Endothelial cell of umbilical vein (primary cell): ENCODE measurements at regions not wholly inside any gene's neighbourhood (a gene's known extent, or its start where the extent isn't known, plus 50 kb on each side); places are given as distances from the start of the nearest gene placed in this dataset.

Experiments used
- BruUV-seq: library from RNA; stranded (reverse); fragments of 400-500 nt; replicated peaks from 2 replicates; lab custom pipeline; 2021; lab: Mats Ljungman, UMichigan
- CTCF ChIA-PET: fragments of 300-600, 350-600 bp; sonication (Branson Sonifier 250); formaldehyde crosslinking; loops from one replicate; lab custom pipeline; 2021; ENCODE audit warnings: antibody characterized with exemption, inconsistent platforms; lab: Charles Lee
- POLR2A ChIA-PET: fragments of 300-600, 350-600 bp; sonication (Branson Sonifier 250); formaldehyde crosslinking; loops from one replicate; lab custom pipeline; 2021; ENCODE audit warnings: antibody characterized with exemption, inconsistent platforms; lab: Charles Lee
- DNase-seq: peaks from one replicate; pipeline ENCODE4 v3.0.0-alpha.2; 2011; ENCODE audit warnings: low read depth, low spot score
- FAIRE-seq: peaks from 2 replicates; lab custom pipeline; 2011; peaks lifted over from hg19 to GRCh38; lab: Jason Lieb, UNC
- H2AFZ ChIP-seq: 2 replicates; pipeline ENCODE4 v1.6.0; 2012; ENCODE audit warnings: low read depth, low read length, control low read depth, inconsistent platforms
- H3K27ac ChIP-seq: 2 replicates; pipeline ENCODE4 v1.5.1; 2011; ENCODE audit warnings: low read depth, mild to moderate bottlenecking, control low read depth, low read length, moderate library complexity; ENCODE audit not compliant: insufficient read depth
- H3K27me3 ChIP-seq, 2 experiments: 2 replicates each; pipeline versions ENCODE4 v1.6.0 to v1.6.1; 2011; ENCODE audit warnings: low read length in 2 of 2, mixed read lengths in 1 of 2; ENCODE audit not compliant: control insufficient read depth in 2 of 2, insufficient read depth in 2 of 2
- H3K36me3 ChIP-seq, 2 experiments: 2 replicates in 1 of 2; 3 replicates in 1 of 2; pipeline ENCODE4 v1.5.1; 2011; ENCODE audit warnings: low read length in 2 of 2, mild to moderate bottlenecking in 1 of 2, moderate library complexity in 1 of 2; ENCODE audit not compliant: control insufficient read depth in 2 of 2, insufficient read depth in 2 of 2; ENCODE audit errors: extremely low read depth in 1 of 2
- H3K4me1 ChIP-seq: 3 replicates; pipeline ENCODE4 v1.5.1; 2011; ENCODE audit warnings: mild to moderate bottlenecking, low read length; ENCODE audit not compliant: control insufficient read depth, insufficient read depth; ENCODE audit errors: extremely low read depth
- H3K4me2 ChIP-seq: 2 replicates; pipeline ENCODE4 v1.6.1; 2011; ENCODE audit warnings: low read length, control low read depth, mixed read lengths; ENCODE audit not compliant: insufficient read depth
- H3K4me3 ChIP-seq, 3 experiments: fragments of 200-600 bp in 1 of 3; sonication (generic), shearing (Covaris generic) in 1 of 3; replicated peaks in 1 of 3; 2 replicates each; pipeline ENCODE4 v1.5.1; 2011 to 2016; ENCODE audit warnings: control low read depth in 3 of 3, low read length in 3 of 3, mild to moderate bottlenecking in 2 of 3, inconsistent platforms in 1 of 3, low read depth in 1 of 3, moderate library complexity in 1 of 3; ENCODE audit not compliant: insufficient read depth in 1 of 3
- H3K79me2 ChIP-seq: 2 replicates; pipeline ENCODE4 v1.6.0; 2012; ENCODE audit warnings: low read length, inconsistent platforms; ENCODE audit not compliant: control insufficient read depth, insufficient read depth
- H3K9ac ChIP-seq: replicated peaks from 2 replicates; pipeline ENCODE3; 2011; ENCODE audit warnings: low read length, control low read depth; ENCODE audit not compliant: insufficient read depth; ENCODE audit errors: extremely low read depth
- H3K9me1 ChIP-seq: replicated peaks from 3 replicates; pipeline ENCODE4 v1.6.0; 2011; ENCODE audit warnings: mild to moderate bottlenecking, low read length; ENCODE audit not compliant: control insufficient read depth, insufficient read depth; ENCODE audit errors: extremely low read depth
- H3K9me3 ChIP-seq: replicated peaks from 2 replicates; pipeline ENCODE4 v1.5.1; 2012; ENCODE audit warnings: low read length, inconsistent platforms; ENCODE audit not compliant: control insufficient read depth, insufficient read depth
- H4K20me1 ChIP-seq: replicated peaks from 2 replicates; pipeline ENCODE3; 2011; ENCODE audit warnings: mild to moderate bottlenecking, low read length; ENCODE audit not compliant: control insufficient read depth, insufficient read depth; ENCODE audit errors: extremely low read depth
- CTCF ChIP-seq, 2 donors: IDR thresholded peaks; 1 replicate in 1 of 2; 2 replicates in 1 of 2; pipeline ENCODE4 v1.5.1; 2011; ENCODE audit warnings: low read length in 2 of 2, mild to moderate bottlenecking in 2 of 2, moderate library complexity in 2 of 2, control low read depth in 1 of 2, inconsistent platforms in 1 of 2, low read depth in 1 of 2; ENCODE audit not compliant: insufficient read depth in 1 of 2; ENCODE audit errors: extremely low read depth in 1 of 2
- EZH2 ChIP-seq: IDR thresholded peaks from 2 replicates; pipeline ENCODE4 v1.6.1; 2012; ENCODE audit warnings: borderline replicate concordance, low read depth, mild to moderate bottlenecking, moderate library complexity, low read length, inconsistent platforms; ENCODE audit not compliant: severe bottlenecking
- FOS ChIP-seq: IDR thresholded peaks from 2 replicates; pipeline ENCODE4 v1.6.1; 2011; ENCODE audit warnings: mild to moderate bottlenecking, low read length, moderate library complexity, borderline replicate concordance; ENCODE audit not compliant: insufficient read depth
- GATA2 ChIP-seq: IDR thresholded peaks from 2 replicates; pipeline ENCODE4 v1.7.0; 2011; ENCODE audit warnings: low read depth, mild to moderate bottlenecking, moderate library complexity, mixed read lengths, low read length; ENCODE audit not compliant: insufficient read length, insufficient read depth
- JUN ChIP-seq: IDR thresholded peaks from 2 replicates; pipeline ENCODE4 v1.6.1; 2011; ENCODE audit warnings: borderline replicate concordance, low read depth; ENCODE audit not compliant: insufficient read length, insufficient read depth
- MAX ChIP-seq: IDR thresholded peaks from 2 replicates; pipeline ENCODE4 v1.6.1; 2011; ENCODE audit not compliant: insufficient read depth, insufficient read length
- MYC ChIP-seq: IDR thresholded peaks from one replicate; pipeline ENCODE4 v1.6.1; 2011; ENCODE audit warnings: mild to moderate bottlenecking, low read depth, low read length
- POLR2A ChIP-seq: IDR thresholded peaks from 2 replicates; pipeline ENCODE4 v1.6.1; 2012; ENCODE audit warnings: low read depth, mild to moderate bottlenecking, control low read depth, low read length
- POLR2AphosphoS5 ChIP-seq: IDR thresholded peaks from 2 replicates; pipeline ENCODE4 v1.6.1; 2012; ENCODE audit warnings: low read depth, mild to moderate bottlenecking, control low read depth, low read length, moderate library complexity; ENCODE audit not compliant: insufficient read depth
- dilution Hi-C: fragments of 300-500 bp; cut with MboI; formaldehyde crosslinking; loops from one replicate; pipeline ENCODE4 v1.15.0; 2019; ENCODE audit warnings: low sequenced_read_pairs; ENCODE audit not compliant: extremely low pct_ligation_motif_present
- intact Hi-C: fragments of 100-400 bp; cut with micrococcal nuclease; formaldehyde crosslinking; loops from one replicate; pipeline ENCODE4 v1.10.0; 2022

- Histone ChIP-seq H3K9me1 (no peaks in the 10 kb centered on the region), H3K9ac (no peak overlapping the region), H3K79me2 (no peaks in the 10 kb centered on the region), H3K27me3 (no peaks in the 10 kb centered on the region), H4K20me1 (no peaks in the 10 kb centered on the region), H3K27ac (no peak overlapping the region), H3K9me3 (no peaks in the 10 kb centered on the region), H3K36me3 (no peaks in the 10 kb centered on the region), H2AFZ (no peak overlapping the region), H3K4me1 (no peaks in the 10 kb centered on the region), H3K4me3 (no peak overlapping the region), H3K4me2 (no peak overlapping the region)
- dilution Hi-C loops (no loop called here), intact Hi-C loops (no loop called here)
- ChIA-PET CTCF (no interaction called here), POLR2A (no interaction called here)
- TF ChIP-seq EZH2, result no peak
- TF ChIP-seq POLR2AphosphoS5, result no peak
- TF ChIP-seq GATA2, result no peak
- TF ChIP-seq MAX, result no peak
- no peak for TF ChIP-seq JUN
- TF ChIP-seq POLR2A, result no peak
- TF ChIP-seq MYC, result no peak
- no peak for TF ChIP-seq FOS
- TF ChIP-seq CTCF (IDR thresholded peaks at IDR 0.05; ENCODE audit: extremely low read depth in 1 of 2, insufficient read depth in 1 of 2, low read depth in 1 of 2, low read length in 2 of 2), result no peak
- DNase-seq, result no peak
- no TSS peak for BruUV-seq
- no peak for FAIRE-seq
These were observed 275.9 kb downstream of the GLUD2 start for GRCh38 chrX:121323337-121323736.
